ENCODE measurements at regions not wholly inside any gene's neighbourhood (a gene's known extent, or its start where the extent isn't known, plus 50 kb on each side); places are given as distances from the start of the nearest gene placed in this dataset.

GRCh38 chr13:87042946-87043345, 628.2 kb upstream of the SLITRK5 start:
- TF ChIP-seq POLR2A (IDR thresholded peaks at IDR 0.05; ENCODE audit: low read length) = no peak
- no peak for TF ChIP-seq GATA1 (IDR thresholded peaks at IDR 0.05; ENCODE audit: low read depth, low read length)

Data from erythroblast (primary cell).